GM21723 (cell line): ENCODE measurements at regions not wholly inside any gene's neighbourhood (a gene's known extent, or its start where the extent isn't known, plus 50 kb on each side); places are given as distances from the start of the nearest gene placed in this dataset.

Experiments
- ATAC-seq: cut with Tn5 transposase; IDR thresholded peaks from one replicate; pipeline ENCODE4 v1.9.1; 2021; ENCODE audit warnings: mild to moderate bottlenecking, moderate library complexity; ENCODE audit not compliant: unreplicated experiment

GRCh38 chr13:32960626-32961025 is 55.6 kb upstream of the KL start:
- ATAC-seq = no peak

GRCh38 chr13:32961724-32962123 is 54.5 kb upstream of the KL start:
- no peak for ATAC-seq

DNA sequence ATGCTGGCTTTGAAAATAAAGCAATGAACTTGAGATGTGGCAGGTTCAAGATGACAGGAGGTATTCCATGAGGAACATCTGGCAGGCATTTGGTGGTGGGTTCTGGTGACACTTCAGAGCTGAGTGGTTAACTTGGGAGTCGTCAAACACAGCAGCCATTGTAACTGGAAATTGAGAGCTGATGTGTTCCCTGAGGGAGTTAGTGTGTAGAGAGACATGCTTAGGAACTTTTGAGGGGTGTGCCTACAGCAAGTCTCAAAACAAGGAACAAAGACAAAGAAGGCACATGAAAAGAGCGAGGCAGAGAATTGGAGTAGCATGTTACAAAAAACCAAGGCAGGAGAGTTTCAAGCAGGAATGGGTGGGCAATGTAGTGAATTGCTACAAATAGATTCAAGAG is 53.9 kb upstream of the KL start:
- ATAC-seq = no peak

DNA sequence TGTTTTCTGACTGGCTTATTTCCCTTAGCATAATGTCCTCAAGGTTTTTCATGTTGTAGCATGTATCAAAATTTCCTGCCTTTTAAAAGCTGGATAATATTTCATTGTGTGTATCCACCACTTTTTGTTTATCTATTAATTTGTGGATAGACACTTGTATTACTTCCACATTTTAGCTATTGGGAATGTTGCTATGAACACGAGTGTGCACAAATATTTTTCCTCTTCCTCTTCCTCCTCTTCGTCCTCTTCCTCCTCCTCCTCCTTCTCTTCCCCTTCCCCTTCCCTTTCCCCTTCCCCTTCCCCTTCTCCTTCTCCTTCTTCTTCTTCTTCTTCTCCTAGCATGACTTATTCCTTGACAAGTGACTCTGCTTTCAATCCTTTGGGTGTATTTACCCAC is 51.2 kb upstream of the KL start:
- ATAC-seq = no peak
